ENCODE measurements at regions not wholly inside any gene's neighbourhood (a gene's known extent, or its start where the extent isn't known, plus 50 kb on each side); places are given as distances from the start of the nearest gene placed in this dataset.

DNA sequence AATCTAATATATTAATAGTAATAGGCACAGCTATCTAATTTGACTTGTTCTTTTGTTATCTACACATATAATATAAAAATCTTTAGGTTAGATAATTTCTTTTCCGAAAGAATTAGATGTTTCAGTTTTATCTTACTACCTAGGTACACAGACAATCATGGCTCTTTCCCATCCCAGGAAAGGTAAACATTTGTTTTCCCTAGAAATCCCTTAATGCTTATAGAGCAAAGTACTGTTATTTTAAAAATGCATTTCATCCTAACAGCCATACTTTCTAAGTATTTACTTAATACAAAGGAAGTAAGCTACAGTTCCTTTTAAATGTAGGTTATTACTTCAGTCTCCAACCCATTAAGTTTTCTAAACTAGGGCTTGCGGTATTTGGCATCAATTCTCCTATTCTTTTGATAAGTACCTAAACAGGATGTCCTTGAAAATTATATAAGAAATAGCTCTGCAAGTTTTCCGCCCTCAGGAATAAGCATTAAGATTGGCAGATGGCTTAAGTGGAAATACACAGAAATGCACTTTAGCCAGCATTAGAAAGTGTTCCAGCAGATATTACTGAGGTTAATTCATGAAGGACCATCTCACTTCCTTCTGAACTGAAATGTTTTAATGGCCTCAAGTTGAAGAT is 616.2 kb upstream of the SPRY2 start:
- Histone ChIP-seq H3K9me3 (no peaks in the 10 kb centered on the region), H3K36me3 (no peaks in the 10 kb centered on the region), H3K27me3 (no peaks in the 10 kb centered on the region), H3K27ac (no peak overlapping the region), H3K4me3 (no peak overlapping the region), H3K4me1 (no peaks in the 10 kb centered on the region)
- no peak for ATAC-seq
- no peak for DNase-seq
- TF ChIP-seq, protein P1, sequence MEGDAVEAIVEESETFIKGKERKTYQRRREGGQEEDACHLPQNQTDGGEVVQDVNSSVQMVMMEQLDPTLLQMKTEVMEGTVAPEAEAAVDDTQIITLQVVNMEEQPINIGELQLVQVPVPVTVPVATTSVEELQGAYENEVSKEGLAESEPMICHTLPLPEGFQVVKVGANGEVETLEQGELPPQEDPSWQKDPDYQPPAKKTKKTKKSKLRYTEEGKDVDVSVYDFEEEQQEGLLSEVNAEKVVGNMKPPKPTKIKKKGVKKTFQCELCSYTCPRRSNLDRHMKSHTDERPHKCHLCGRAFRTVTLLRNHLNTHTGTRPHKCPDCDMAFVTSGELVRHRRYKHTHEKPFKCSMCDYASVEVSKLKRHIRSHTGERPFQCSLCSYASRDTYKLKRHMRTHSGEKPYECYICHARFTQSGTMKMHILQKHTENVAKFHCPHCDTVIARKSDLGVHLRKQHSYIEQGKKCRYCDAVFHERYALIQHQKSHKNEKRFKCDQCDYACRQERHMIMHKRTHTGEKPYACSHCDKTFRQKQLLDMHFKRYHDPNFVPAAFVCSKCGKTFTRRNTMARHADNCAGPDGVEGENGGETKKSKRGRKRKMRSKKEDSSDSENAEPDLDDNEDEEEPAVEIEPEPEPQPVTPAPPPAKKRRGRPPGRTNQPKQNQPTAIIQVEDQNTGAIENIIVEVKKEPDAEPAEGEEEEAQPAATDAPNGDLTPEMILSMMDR (IDR thresholded peaks at IDR 0.05): no peak
- intact Hi-C loops (cut with DNase I): no loop called here

DNA sequence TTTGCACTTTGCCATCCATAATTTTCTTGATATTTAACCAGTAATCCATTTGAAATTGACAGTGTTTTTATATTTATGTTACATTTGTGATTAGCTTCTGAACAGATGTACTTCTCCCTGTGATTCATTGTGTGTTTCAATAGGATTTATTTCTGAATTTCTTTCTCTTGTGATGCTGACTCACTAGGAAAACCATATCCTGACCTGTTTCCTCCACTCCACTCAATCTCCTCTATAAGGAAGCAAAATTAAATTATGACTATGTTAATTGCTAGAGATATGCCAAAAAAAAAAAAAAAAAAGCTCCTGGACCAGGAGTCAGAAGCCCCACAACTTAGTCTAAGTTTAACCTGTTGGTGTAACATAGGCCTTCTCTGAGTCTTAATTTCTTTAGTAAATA is 614.6 kb upstream of the SPRY2 start:
- no peak for DNase-seq
- Histone ChIP-seq H3K27ac (no peak overlapping the region), H3K4me3 (no peak overlapping the region), H3K9me3 (no peaks in the 10 kb centered on the region), H3K4me1 (no peaks in the 10 kb centered on the region), H3K27me3 (no peaks in the 10 kb centered on the region), H3K36me3 (no peaks in the 10 kb centered on the region)
- intact Hi-C loops (cut with DNase I): no loop called here
- ATAC-seq: no peak
- TF ChIP-seq, protein P1 (IDR thresholded peaks at IDR 0.05): no peak

DNA sequence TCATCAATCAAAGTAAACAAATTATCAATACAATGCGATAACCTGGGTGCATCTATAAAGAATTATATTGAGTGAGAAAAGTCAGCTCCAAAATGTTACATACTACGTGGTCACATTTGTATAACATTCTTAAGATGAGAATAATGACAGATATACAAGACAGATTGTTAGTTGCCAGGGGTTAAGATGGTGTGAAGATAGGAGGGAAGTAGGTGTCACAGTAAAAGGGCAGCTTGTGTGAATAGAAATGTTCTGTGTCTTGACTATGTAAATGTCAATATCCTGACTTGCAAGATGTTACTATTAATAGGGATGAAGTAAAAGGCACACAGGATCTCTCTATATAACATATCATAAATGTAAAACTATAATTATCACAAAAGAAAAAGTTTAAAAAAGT is 611.2 kb upstream of the SPRY2 start:
- Histone ChIP-seq H3K4me3 (no peak overlapping the region), H3K27me3 (no peaks in the 10 kb centered on the region), H3K36me3 (no peaks in the 10 kb centered on the region), H3K27ac (no peak overlapping the region), H3K9me3 (no peaks in the 10 kb centered on the region), H3K4me1 (no peaks in the 10 kb centered on the region)
- intact Hi-C loops (cut with DNase I): no loop called here
- ATAC-seq: no peak
- no peak for DNase-seq
- TF ChIP-seq, protein P1 (IDR thresholded peaks at IDR 0.05): no peak

- H3K4me1 ChIP-seq: no peaks in the 10 kb centered on the region
- TF ChIP-seq, protein P1 (IDR thresholded peaks at IDR 0.05): no peak
- no peaks in the 10 kb centered on the region for H3K27me3 ChIP-seq
- no peaks in the 10 kb centered on the region for H3K9me3 ChIP-seq
- no peak overlapping the region for H3K27ac ChIP-seq
- intact Hi-C loops (cut with DNase I): no loop called here
- no peaks in the 10 kb centered on the region for H3K36me3 ChIP-seq
- ATAC-seq (no peak), DNase-seq (no peak)
- H3K4me3 ChIP-seq: no peak overlapping the region
Observed at GRCh38 chr13:80946008-80946802, 605.3 kb upstream of the SPRY2 start.

GRCh38 chr13:80945328-80945727 is 604.4 kb upstream of the SPRY2 start:
- intact Hi-C loops (cut with DNase I): no loop called here
- no peaks in the 10 kb centered on the region for H3K4me1 ChIP-seq
- no peaks in the 10 kb centered on the region for H3K36me3 ChIP-seq
- no peaks in the 10 kb centered on the region for H3K9me3 ChIP-seq
- no peaks in the 10 kb centered on the region for H3K27me3 ChIP-seq
- TF ChIP-seq, protein P1 (IDR thresholded peaks at IDR 0.05): no peak
- DNase-seq (no peak), ATAC-seq (no peak)
- no peak overlapping the region for H3K27ac ChIP-seq
- no peak overlapping the region for H3K4me3 ChIP-seq
